ENCODE measurements at regions not wholly inside any gene's neighbourhood (a gene's known extent, or its start where the extent isn't known, plus 50 kb on each side); places are given as distances from the start of the nearest gene placed in this dataset.

DNA sequence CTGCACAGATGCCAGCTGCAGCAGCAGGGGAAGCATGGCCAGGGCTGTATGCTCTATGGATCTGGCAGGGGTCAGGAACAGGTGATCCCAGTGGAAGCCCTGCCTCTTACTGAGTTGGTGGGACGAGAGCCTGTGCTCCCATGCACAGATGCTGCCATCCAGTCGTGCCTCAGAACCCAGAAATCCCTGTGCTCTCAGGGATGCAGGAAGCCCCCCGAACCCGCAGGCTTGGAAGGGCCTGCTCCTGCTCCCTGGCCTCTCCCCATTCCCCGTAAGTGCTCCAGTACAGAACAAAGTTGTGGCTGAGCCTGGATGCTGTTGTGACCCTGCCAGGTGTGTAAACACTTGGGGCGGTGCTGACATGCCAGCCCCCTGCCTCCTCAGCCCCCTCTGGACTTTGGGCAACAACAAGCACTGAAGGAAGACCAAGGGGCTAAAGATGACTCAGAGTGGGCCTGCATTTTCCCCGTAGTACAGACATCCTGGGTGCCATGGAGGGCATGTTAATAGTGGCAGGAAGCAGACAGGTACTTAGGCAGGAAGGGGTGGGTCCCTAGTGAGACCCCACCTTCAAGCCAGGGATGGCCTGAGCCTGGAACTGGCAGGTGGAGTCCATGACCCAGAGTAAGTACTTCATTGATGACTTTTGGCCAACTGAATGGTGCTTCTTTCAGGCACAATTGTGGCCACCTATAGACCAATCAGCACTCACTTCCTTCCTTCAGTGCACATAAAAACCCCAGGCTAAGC is 1640.7 kb downstream of the C4orf33 start:
- Histone ChIP-seq H3K4me1 (ENCODE audit: control insufficient read depth in 4 of 4, insufficient read depth in 4 of 4, low read length in 3 of 4) (no peaks in the 10 kb centered on the region), H3K9me3 (ENCODE audit: control insufficient read depth in 4 of 4, low read length in 3 of 4) (no peaks in the 10 kb centered on the region), H3K4me3 (ENCODE audit: low read depth in 1 of 3, low read length in 3 of 3) (no peak overlapping the region), H3K27me3 (ENCODE audit: control insufficient read depth in 4 of 4, insufficient read depth in 4 of 4, low read length in 3 of 4) (no peaks in the 10 kb centered on the region), H3K27ac (ENCODE audit: low read depth in 1 of 2, low read length in 2 of 2) (no peak overlapping the region), H3K9ac (ENCODE audit: low read depth in 1 of 2, low read length in 2 of 2) (no peak overlapping the region), H3K36me3 (ENCODE audit: control insufficient read depth in 4 of 4, insufficient read depth in 3 of 4, low read depth in 1 of 4, low read length in 3 of 4) (no peaks in the 10 kb centered on the region)
- 77% methylated on average over 7 of the region's 7 CpGs for WGBS
- no peak for TF ChIP-seq NR2F2 (IDR thresholded peaks at IDR 0.05)
- TF ChIP-seq, protein P1, sequence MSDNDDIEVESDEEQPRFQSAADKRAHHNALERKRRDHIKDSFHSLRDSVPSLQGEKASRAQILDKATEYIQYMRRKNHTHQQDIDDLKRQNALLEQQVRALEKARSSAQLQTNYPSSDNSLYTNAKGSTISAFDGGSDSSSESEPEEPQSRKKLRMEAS (IDR thresholded peaks at IDR 0.05), result no peak
- TF ChIP-seq FOXA2 (IDR thresholded peaks at IDR 0.05), result no peak
- TF ChIP-seq EGR1 (IDR thresholded peaks at IDR 0.05; ENCODE audit: low read depth in 2 of 2), result no peak
- TF ChIP-seq JUND (IDR thresholded peaks at IDR 0.05), result no peak
- TF ChIP-seq, protein P2, sequence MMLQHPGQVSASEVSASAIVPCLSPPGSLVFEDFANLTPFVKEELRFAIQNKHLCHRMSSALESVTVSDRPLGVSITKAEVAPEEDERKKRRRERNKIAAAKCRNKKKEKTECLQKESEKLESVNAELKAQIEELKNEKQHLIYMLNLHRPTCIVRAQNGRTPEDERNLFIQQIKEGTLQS (IDR thresholded peaks at IDR 0.05), result no peak
- no peak for TF ChIP-seq RAD21 (IDR thresholded peaks at IDR 0.05)
- no peak for TF ChIP-seq ZBTB33 (IDR thresholded peaks at IDR 0.05)
- no peak for TF ChIP-seq GABPA (IDR thresholded peaks at IDR 0.05 in 1 of 2, conservative IDR thresholded peaks at IDR 0.05 in 1 of 2)
- no peak for TF ChIP-seq TAF1 (conservative IDR thresholded peaks at IDR 0.05)
- TF ChIP-seq YY1 (IDR thresholded peaks at IDR 0.05), result no peak
- no peak for DNase-seq (ENCODE audit: low spot score)

- Histone ChIP-seq H3K27ac (ENCODE audit: low read depth in 1 of 2, low read length in 2 of 2) (no peak overlapping the region), H3K36me3 (ENCODE audit: control insufficient read depth in 4 of 4, insufficient read depth in 3 of 4, low read depth in 1 of 4, low read length in 3 of 4) (no peaks in the 10 kb centered on the region), H3K4me1 (ENCODE audit: control insufficient read depth in 4 of 4, insufficient read depth in 4 of 4, low read length in 3 of 4) (no peaks in the 10 kb centered on the region), H3K9ac (ENCODE audit: low read depth in 1 of 2, low read length in 2 of 2) (no peak overlapping the region), H3K27me3 (ENCODE audit: control insufficient read depth in 4 of 4, insufficient read depth in 4 of 4, low read length in 3 of 4) (no peaks in the 10 kb centered on the region), H3K9me3 (ENCODE audit: control insufficient read depth in 4 of 4, low read length in 3 of 4) (no peaks in the 10 kb centered on the region), H3K4me3 (ENCODE audit: low read depth in 1 of 3, low read length in 3 of 3) (no peak overlapping the region)
- TF ChIP-seq FOXA1 (IDR thresholded peaks at IDR 0.05) (no peak), GABPA (IDR thresholded peaks at IDR 0.05 in 1 of 2, conservative IDR thresholded peaks at IDR 0.05 in 1 of 2) (no peak), HNF4G (IDR thresholded peaks at IDR 0.05) (no peak), HNF4A (conservative IDR thresholded peaks at IDR 0.05) (no peak), EGR1 (IDR thresholded peaks at IDR 0.05; ENCODE audit: low read depth in 2 of 2) (no peak), ZBTB33 (IDR thresholded peaks at IDR 0.05) (no peak), CTCF (IDR thresholded peaks at IDR 0.05; ENCODE audit: low read depth, low read length, missing input control) (no peak)
- TF ChIP-seq, protein P2 (IDR thresholded peaks at IDR 0.05), result no peak
- TF ChIP-seq, protein P1 (IDR thresholded peaks at IDR 0.05), result no peak
- 63% methylated on average over 3 of the region's 3 CpGs for WGBS
- DNase-seq (ENCODE audit: low spot score), result no peak
Measured at GRCh38 chr4:130738233-130738632, 1642.3 kb downstream of the C4orf33 start.
